HCT116 (cell line): ENCODE measurements at regions not wholly inside any gene's neighbourhood (a gene's known extent, or its start where the extent isn't known, plus 50 kb on each side); places are given as distances from the start of the nearest gene placed in this dataset.

Experiments used
- CTCF ChIP-seq, 3 experiments: fragments of 200-600 bp in 1 of 3; sonication (generic) in 1 of 3; IDR thresholded peaks in 2 of 3; conservative IDR thresholded peaks in 1 of 3; 2 replicates each; pipeline ENCODE4 v1.5.1; 2012 to 2017; ENCODE audit warnings: low read depth in 2 of 3, low read length in 2 of 3, antibody characterized with exemption in 1 of 3, borderline replicate concordance in 1 of 3, control low read depth in 1 of 3, mild to moderate bottlenecking in 1 of 3, mixed read lengths in 1 of 3, mixed run types in 1 of 3, moderate library complexity in 1 of 3; ENCODE audit not compliant: insufficient read depth in 1 of 3
- EZH2 ChIP-seq: fragments of 200-600 bp; sonication (generic); IDR thresholded peaks from 2 replicates; pipeline ENCODE4 v1.6.1; 2017; ENCODE audit warnings: antibody characterized with exemption, mixed run types
- EZH2phosphoT487 ChIP-seq: fragments of 200-600 bp; IDR thresholded peaks from 2 replicates; pipeline ENCODE4 v1.6.1; 2018; ENCODE audit warnings: antibody characterized with exemption, borderline replicate concordance
- FOSL1 ChIP-seq: IDR thresholded peaks from 2 replicates; pipeline ENCODE4 v1.6.1; 2012; ENCODE audit warnings: low read depth
- POLR2A ChIP-seq: IDR thresholded peaks from 2 replicates; pipeline ENCODE4 v1.7.0; 2011; ENCODE audit warnings: borderline replicate concordance; ENCODE audit not compliant: insufficient read depth, insufficient read length; ENCODE audit errors: extremely low read depth
- POLR2AphosphoS5 ChIP-seq: IDR thresholded peaks from 2 replicates; pipeline ENCODE4 v1.6.1; 2011; ENCODE audit warnings: mild to moderate bottlenecking, low read depth, low read length, moderate library complexity
- RAD21 ChIP-seq: IDR thresholded peaks from 2 replicates; pipeline ENCODE4 v1.6.1; 2012; ENCODE audit warnings: low read depth, mild to moderate bottlenecking
- TCF7L2 ChIP-seq: IDR thresholded peaks from 2 replicates; pipeline ENCODE4 v1.7.0; 2011; ENCODE audit warnings: borderline replicate concordance, inconsistent platforms; ENCODE audit not compliant: insufficient read depth, insufficient read length; ENCODE audit errors: extremely low read depth
- ZNF274 ChIP-seq: fragments of 200-500 bp; sonication (Bioruptor generic); IDR thresholded peaks from 2 replicates; pipeline ENCODE4 v1.6.1; 2014; ENCODE audit warnings: mild to moderate bottlenecking, low read depth, low read length, inconsistent platforms

- TF ChIP-seq CTCF (IDR thresholded peaks at IDR 0.05 in 2 of 3, conservative IDR thresholded peaks at IDR 0.05 in 1 of 3; ENCODE audit: borderline replicate concordance in 1 of 3, insufficient read depth in 1 of 3, low read depth in 2 of 3, low read length in 2 of 3) (no peak), POLR2A (no peak), EZH2 (no peak), FOSL1 (no peak), TCF7L2 (no peak), EZH2phosphoT487 (no peak), ZNF274 (no peak), POLR2AphosphoS5 (no peak), RAD21 (no peak)
Measured at GRCh38 chr13:53466576-53466975, 438.0 kb downstream of the OLFM4 start.
